ENCODE measurements at regions not wholly inside any gene's neighbourhood (a gene's known extent, or its start where the extent isn't known, plus 50 kb on each side); places are given as distances from the start of the nearest gene placed in this dataset.

- no peaks in the 10 kb centered on the region for H3K36me3 ChIP-seq (ENCODE audit: insufficient read depth, low read length, poor library complexity, severe bottlenecking)
- CTCF ChIA-PET, result no interaction called here
- no peaks in the 10 kb centered on the region for H3K27me3 ChIP-seq (replicated peaks; ENCODE audit: insufficient read depth, low read depth, low read length, poor library complexity)
- no peak overlapping the region for H3K27ac ChIP-seq (ENCODE audit: low read depth, low read length, poor library complexity, severe bottlenecking)
- intact Hi-C loops (cut with micrococcal nuclease; ENCODE audit: unreplicated experiment), result no loop called here
- POLR2A ChIA-PET (ENCODE audit: low non-redundant PET), result interaction anchor here (0.7 kb wide), 1 partner anchor 92 kb away, joined by 3 read pairs; no protein-coding TSS in a partner anchor
- no TSS peak for BruUV-seq (replicated peaks)
- no peak for DNase-seq (ENCODE audit: low spot score)
- TF ChIP-seq EZH2 (IDR thresholded peaks at IDR 0.05; ENCODE audit: borderline replicate concordance, low read depth, low read length, poor library complexity, severe bottlenecking) (no peak), CTCF (conservative IDR thresholded peaks at IDR 0.05; ENCODE audit: low read depth, low read length) (no peak)
- no peaks in the 10 kb centered on the region for H3K9me3 ChIP-seq (ENCODE audit: low read depth, low read length, poor library complexity, severe bottlenecking)
- H3K4me1 ChIP-seq (ENCODE audit: insufficient read depth, low read length, poor library complexity, severe bottlenecking), result no peaks in the 10 kb centered on the region
- no peak overlapping the region for H3K4me3 ChIP-seq (ENCODE audit: low read depth, low read length, poor library complexity, severe bottlenecking)
Observed at GRCh38 chr17:72468841-72469240, 348.0 kb downstream of the SOX9 start.

- no peak for DNase-seq (ENCODE audit: low spot score)
- BruUV-seq (replicated peaks), result no TSS peak
- H3K27me3 ChIP-seq (replicated peaks; ENCODE audit: insufficient read depth, low read depth, low read length, poor library complexity), result no peaks in the 10 kb centered on the region
- TF ChIP-seq EZH2 (IDR thresholded peaks at IDR 0.05; ENCODE audit: borderline replicate concordance, low read depth, low read length, poor library complexity, severe bottlenecking) (no peak), CTCF (conservative IDR thresholded peaks at IDR 0.05; ENCODE audit: low read depth, low read length) (no peak)
- no peaks in the 10 kb centered on the region for H3K9me3 ChIP-seq (ENCODE audit: low read depth, low read length, poor library complexity, severe bottlenecking)
- H3K36me3 ChIP-seq (ENCODE audit: insufficient read depth, low read length, poor library complexity, severe bottlenecking), result no peaks in the 10 kb centered on the region
- intact Hi-C loops (cut with micrococcal nuclease; ENCODE audit: unreplicated experiment), result no loop called here
- no peaks in the 10 kb centered on the region for H3K4me1 ChIP-seq (ENCODE audit: insufficient read depth, low read length, poor library complexity, severe bottlenecking)
- H3K27ac ChIP-seq (ENCODE audit: low read depth, low read length, poor library complexity, severe bottlenecking), result no peak overlapping the region
- H3K4me3 ChIP-seq (ENCODE audit: low read depth, low read length, poor library complexity, severe bottlenecking), result no peak overlapping the region
- POLR2A ChIA-PET (ENCODE audit: low non-redundant PET), result interaction anchor here (0.7 kb wide), 1 partner anchor 350 kb away, joined by 3 read pairs; the partner anchor contains the start of gene SOX9
- CTCF ChIA-PET, result no interaction called here
Observed at GRCh38 chr17:72470121-72470705, 349.4 kb downstream of the SOX9 start.

GRCh38 chr17:72470734-72471133 is 349.9 kb downstream of the SOX9 start:
- no peak for TF ChIP-seq EZH2 (IDR thresholded peaks at IDR 0.05; ENCODE audit: borderline replicate concordance, low read depth, low read length, poor library complexity, severe bottlenecking)
- TF ChIP-seq CTCF (conservative IDR thresholded peaks at IDR 0.05; ENCODE audit: low read depth, low read length), result no peak
- H3K9me3 ChIP-seq (ENCODE audit: low read depth, low read length, poor library complexity, severe bottlenecking), result no peaks in the 10 kb centered on the region
- no peaks in the 10 kb centered on the region for H3K36me3 ChIP-seq (ENCODE audit: insufficient read depth, low read length, poor library complexity, severe bottlenecking)
- ChIA-PET POLR2A (ENCODE audit: low non-redundant PET) (no interaction called here), CTCF (no interaction called here)
- no peaks in the 10 kb centered on the region for H3K4me1 ChIP-seq (ENCODE audit: insufficient read depth, low read length, poor library complexity, severe bottlenecking)
- no peaks in the 10 kb centered on the region for H3K27me3 ChIP-seq (replicated peaks; ENCODE audit: insufficient read depth, low read depth, low read length, poor library complexity)
- intact Hi-C loops (cut with micrococcal nuclease; ENCODE audit: unreplicated experiment), result no loop called here
- DNase-seq (ENCODE audit: low spot score), result no peak
- H3K4me3 ChIP-seq (ENCODE audit: low read depth, low read length, poor library complexity, severe bottlenecking), result no peak overlapping the region
- BruUV-seq (replicated peaks), result no TSS peak
- no peak overlapping the region for H3K27ac ChIP-seq (ENCODE audit: low read depth, low read length, poor library complexity, severe bottlenecking)

All from A673 (cell line).